ENCODE measurements at regions not wholly inside any gene's neighbourhood (a gene's known extent, or its start where the extent isn't known, plus 50 kb on each side); places are given as distances from the start of the nearest gene placed in this dataset.

DNA sequence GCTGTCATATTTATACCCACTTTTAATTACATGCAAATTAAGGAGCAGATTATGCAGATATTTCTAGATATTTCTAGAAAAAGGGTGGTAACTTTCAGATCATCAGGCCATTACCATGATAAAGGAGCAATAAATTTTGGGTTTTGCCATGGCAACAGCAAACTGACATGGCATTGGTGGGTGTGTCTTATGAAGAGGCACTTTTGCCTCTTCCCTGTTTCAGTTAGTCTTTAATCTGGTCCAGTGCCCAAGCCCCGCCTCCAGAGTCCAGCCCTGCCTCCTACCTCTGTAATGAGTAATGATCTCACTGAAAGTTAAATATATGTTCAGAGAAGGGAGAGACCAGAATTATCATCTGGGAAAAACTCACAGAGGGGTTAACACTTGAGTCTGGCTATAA lies 124.8 kb downstream of the SCG2 start:
- H3K23me2 ChIP-seq (ENCODE audit: low read depth, low read length) = no peaks in the 10 kb centered on the region
- 100% methylated on average over 1 of the region's 1 CpG; no CpG with 5 or more reads in 1 of the 2 experiments for WGBS, 2 experiments (ENCODE audit: extremely low coverage in 1 of 2, insufficient coverage in 1 of 2, insufficient read length in 1 of 2, insufficient replicate concordance in 2 of 2, low coverage in 1 of 2, low lambda C conversion rate in 2 of 2, missing lambda C conversion rate in 1 of 2)
- TF ChIP-seq, protein P1, sequence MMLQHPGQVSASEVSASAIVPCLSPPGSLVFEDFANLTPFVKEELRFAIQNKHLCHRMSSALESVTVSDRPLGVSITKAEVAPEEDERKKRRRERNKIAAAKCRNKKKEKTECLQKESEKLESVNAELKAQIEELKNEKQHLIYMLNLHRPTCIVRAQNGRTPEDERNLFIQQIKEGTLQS (IDR thresholded peaks at IDR 0.05; ENCODE audit: insufficient read depth, low read depth, low read length) = no peak
- TF ChIP-seq BCL11A (IDR thresholded peaks at IDR 0.05; ENCODE audit: low read depth in 2 of 2, low read length in 2 of 2) (no peak), GABPA (IDR thresholded peaks at IDR 0.05; ENCODE audit: borderline replicate concordance, insufficient read depth, low read length) (no peak), TEAD4 (IDR thresholded peaks at IDR 0.05; ENCODE audit: low read depth, low read length) (no peak), POLR2A (IDR thresholded peaks at IDR 0.05; ENCODE audit: control extremely low read depth in 1 of 2, low read depth in 2 of 2, low read length in 2 of 2) (no peak), YY1 (IDR thresholded peaks at IDR 0.05; ENCODE audit: low read depth, low read length) (no peak), HDAC6 (IDR thresholded peaks at IDR 0.05; ENCODE audit: low read depth, low read length) (no peak), CREB1 (IDR thresholded peaks at IDR 0.05) (no peak), SP2 (IDR thresholded peaks at IDR 0.05; ENCODE audit: low read length) (no peak), EGR1 (IDR thresholded peaks at IDR 0.05; ENCODE audit: borderline replicate concordance, low read depth, low read length) (no peak), KDM5A (IDR thresholded peaks at IDR 0.05; ENCODE audit: low read length) (no peak), SRF (IDR thresholded peaks at IDR 0.05; ENCODE audit: low read depth, low read length) (no peak)
- TF ChIP-seq, protein P2, sequence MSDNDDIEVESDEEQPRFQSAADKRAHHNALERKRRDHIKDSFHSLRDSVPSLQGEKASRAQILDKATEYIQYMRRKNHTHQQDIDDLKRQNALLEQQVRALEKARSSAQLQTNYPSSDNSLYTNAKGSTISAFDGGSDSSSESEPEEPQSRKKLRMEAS (IDR thresholded peaks at IDR 0.05) = no peak
- TF ChIP-seq, protein P3, sequence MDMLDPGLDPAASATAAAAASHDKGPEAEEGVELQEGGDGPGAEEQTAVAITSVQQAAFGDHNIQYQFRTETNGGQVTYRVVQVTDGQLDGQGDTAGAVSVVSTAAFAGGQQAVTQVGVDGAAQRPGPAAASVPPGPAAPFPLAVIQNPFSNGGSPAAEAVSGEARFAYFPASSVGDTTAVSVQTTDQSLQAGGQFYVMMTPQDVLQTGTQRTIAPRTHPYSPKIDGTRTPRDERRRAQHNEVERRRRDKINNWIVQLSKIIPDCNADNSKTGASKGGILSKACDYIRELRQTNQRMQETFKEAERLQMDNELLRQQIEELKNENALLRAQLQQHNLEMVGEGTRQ (IDR thresholded peaks at IDR 0.05; ENCODE audit: low read length) = no peak

More for the DNA sequence above, 124.8 kb downstream of the SCG2 start:
- no peak overlapping the region for H2BK20ac ChIP-seq (ENCODE audit: low read length)
- ChIA-PET CTCF (ENCODE audit: partially characterized antibody) (no interaction called here), POLR2A (ENCODE audit: partially characterized antibody) (no interaction called here)
- H3K27ac ChIP-seq (ENCODE audit: low read depth, low read length) = no peak overlapping the region
- DNase-seq (ENCODE audit: low read depth in 1 of 2, low spot score in 2 of 2) = no peak
- no peak overlapping the region for H3K23ac ChIP-seq (ENCODE audit: insufficient read length)
- no peaks in the 10 kb centered on the region for H3K9me3 ChIP-seq (ENCODE audit: insufficient read depth in 2 of 2, low read depth in 1 of 2, low read length in 1 of 2)
- H2BK12ac ChIP-seq (ENCODE audit: low read depth, low read length) = no peak overlapping the region
- FAIRE-seq = no peak
- H4K20me1 ChIP-seq (replicated peaks in 1 of 2; ENCODE audit: control insufficient read depth in 1 of 2, insufficient read depth in 2 of 2, low read length in 2 of 2) = no peaks in the 10 kb centered on the region
- H3K27me3 ChIP-seq (replicated peaks in 1 of 4; ENCODE audit: control insufficient read depth in 3 of 4, extremely low read depth in 1 of 4, insufficient read depth in 3 of 4, low read length in 3 of 4) = no peaks in the 10 kb centered on the region
- no peak overlapping the region for H4K8ac ChIP-seq (ENCODE audit: extremely low read depth, insufficient read depth, low read length)
- no peaks in the 10 kb centered on the region for H3K36me3 ChIP-seq (ENCODE audit: control insufficient read depth in 2 of 4, insufficient read depth in 4 of 4, low read length in 3 of 4)
- 0 out of 7 replicates have a peak, but pooled peaks cover 0 to 2% (median 0%) of the 10 kb centered on the region in 4 experiments for H3K4me1 ChIP-seq (replicated peaks in 1 of 4; ENCODE audit: control insufficient read depth in 3 of 4, insufficient read depth in 4 of 4, low read length in 3 of 4)
- H3K79me2 ChIP-seq (ENCODE audit: control insufficient read depth in 1 of 2, insufficient read depth in 2 of 2, low read length in 2 of 2) = no peaks in the 10 kb centered on the region
- H3K4me2 ChIP-seq (ENCODE audit: insufficient read depth in 1 of 2, low read depth in 2 of 2, low read length in 2 of 2) = no peak overlapping the region
- H3K79me1 ChIP-seq (ENCODE audit: low read depth, low read length) = no peaks in the 10 kb centered on the region
- no peak overlapping the region for H3K14ac ChIP-seq (ENCODE audit: insufficient read length)
- no peak overlapping the region for H3K18ac ChIP-seq (ENCODE audit: extremely low read depth, low read length)
- no peak overlapping the region for H2BK15ac ChIP-seq (ENCODE audit: low read length)
- no peak overlapping the region for H4K91ac ChIP-seq (replicated peaks; ENCODE audit: insufficient read length, low read length)
- H3K9ac ChIP-seq (replicated peaks in 1 of 4; ENCODE audit: extremely low read depth in 1 of 4, low read depth in 3 of 4, low read length in 3 of 4) = no peak overlapping the region
- H3K4me3 ChIP-seq (ENCODE audit: extremely low read depth in 1 of 4, insufficient read depth in 2 of 4, low read depth in 3 of 4, low read length in 4 of 4) = no peak overlapping the region
- no peak overlapping the region for H2BK5ac ChIP-seq (ENCODE audit: low read depth, low read length)
- no peak overlapping the region for H2BK120ac ChIP-seq (replicated peaks; ENCODE audit: low read depth, low read length)
- no peak overlapping the region for H2AFZ ChIP-seq (ENCODE audit: low read length)
- no peak overlapping the region for H3K4ac ChIP-seq (replicated peaks; ENCODE audit: insufficient read length, low read depth, low read length)
- H2AK5ac ChIP-seq (ENCODE audit: low read depth, low read length) = no peak overlapping the region
- no peak overlapping the region for H4K5ac ChIP-seq (ENCODE audit: insufficient read length, low read depth, low read length)
- no peak overlapping the region for H3K56ac ChIP-seq (replicated peaks; ENCODE audit: insufficient read length, low read depth, low read length)

Data from H1 (cell line).